GM21576 (cell line): ENCODE measurements at regions not wholly inside any gene's neighbourhood (a gene's known extent, or its start where the extent isn't known, plus 50 kb on each side); places are given as distances from the start of the nearest gene placed in this dataset.

Experiments
- ATAC-seq: cut with Tn5 transposase; IDR thresholded peaks from one replicate; pipeline ENCODE4 v1.9.1; 2021; ENCODE audit warnings: mild to moderate bottlenecking, moderate library complexity; ENCODE audit not compliant: unreplicated experiment

DNA sequence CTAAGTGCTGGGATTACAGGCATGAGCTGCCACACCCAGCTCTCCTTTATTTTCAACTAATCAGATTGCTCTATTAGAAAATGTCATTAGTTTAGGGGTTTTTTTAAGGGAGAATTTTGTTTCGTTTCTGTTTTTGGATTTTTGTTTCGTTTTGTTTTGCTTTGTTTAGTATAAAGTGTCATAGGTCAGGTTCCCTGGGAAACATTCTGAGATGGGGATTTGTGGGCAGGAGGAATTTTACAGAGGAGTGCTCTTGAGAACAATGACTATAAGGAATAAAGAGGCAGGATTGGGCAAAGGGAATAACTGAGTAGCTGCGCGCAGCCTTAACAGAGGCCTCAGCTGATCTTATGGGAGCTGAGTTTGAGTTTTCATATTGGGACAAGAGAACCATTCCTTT is 86.8 kb upstream of the NR2F2 start:
- no peak for ATAC-seq

GRCh38 chr15:96245252-96245651 is 85.2 kb upstream of the NR2F2 start:
- ATAC-seq = no peak

DNA sequence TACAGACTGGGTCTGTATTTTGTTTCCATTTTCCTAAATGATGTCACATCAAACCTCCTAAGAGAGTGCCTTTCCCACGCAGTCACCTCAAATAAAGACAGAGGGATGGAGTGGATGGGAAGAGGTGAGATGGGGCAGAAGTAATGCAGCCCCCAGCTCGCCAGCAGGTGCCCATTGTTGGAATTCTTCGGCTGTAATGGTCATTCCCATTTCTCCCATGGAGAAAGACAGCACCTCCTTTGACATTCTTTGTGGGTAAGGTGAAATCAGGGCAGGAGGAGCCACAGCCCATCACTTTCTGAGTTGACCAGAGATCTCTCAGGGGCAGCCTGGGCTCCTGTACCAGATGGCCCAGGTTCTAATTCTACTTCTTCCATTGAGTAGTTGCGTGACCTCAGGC is 84.4 kb upstream of the NR2F2 start:
- no peak for ATAC-seq

- no peak for ATAC-seq
These were observed 82.7 kb upstream of the NR2F2 start for GRCh38 chr15:96247621-96248305.

DNA sequence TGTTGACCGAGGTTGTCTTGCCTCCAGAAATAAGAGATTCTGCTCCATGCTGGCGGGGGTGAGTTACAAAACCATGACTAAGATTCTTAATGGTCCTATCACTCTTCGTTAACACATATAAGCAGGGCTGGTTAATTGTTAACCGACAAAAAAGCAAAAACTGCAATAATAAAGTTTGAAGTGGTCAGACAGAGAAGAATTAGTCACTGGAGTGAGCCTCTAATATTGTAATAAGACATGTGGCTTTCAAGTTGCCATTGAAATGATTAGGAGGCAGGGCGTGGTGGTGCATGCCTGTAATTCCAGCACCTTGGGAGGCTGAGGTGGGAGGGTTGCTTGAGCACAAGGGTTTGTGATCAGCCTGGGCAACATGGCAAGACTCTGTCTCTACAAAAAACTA is 78.4 kb upstream of the NR2F2 start:
- ATAC-seq = no peak

DNA sequence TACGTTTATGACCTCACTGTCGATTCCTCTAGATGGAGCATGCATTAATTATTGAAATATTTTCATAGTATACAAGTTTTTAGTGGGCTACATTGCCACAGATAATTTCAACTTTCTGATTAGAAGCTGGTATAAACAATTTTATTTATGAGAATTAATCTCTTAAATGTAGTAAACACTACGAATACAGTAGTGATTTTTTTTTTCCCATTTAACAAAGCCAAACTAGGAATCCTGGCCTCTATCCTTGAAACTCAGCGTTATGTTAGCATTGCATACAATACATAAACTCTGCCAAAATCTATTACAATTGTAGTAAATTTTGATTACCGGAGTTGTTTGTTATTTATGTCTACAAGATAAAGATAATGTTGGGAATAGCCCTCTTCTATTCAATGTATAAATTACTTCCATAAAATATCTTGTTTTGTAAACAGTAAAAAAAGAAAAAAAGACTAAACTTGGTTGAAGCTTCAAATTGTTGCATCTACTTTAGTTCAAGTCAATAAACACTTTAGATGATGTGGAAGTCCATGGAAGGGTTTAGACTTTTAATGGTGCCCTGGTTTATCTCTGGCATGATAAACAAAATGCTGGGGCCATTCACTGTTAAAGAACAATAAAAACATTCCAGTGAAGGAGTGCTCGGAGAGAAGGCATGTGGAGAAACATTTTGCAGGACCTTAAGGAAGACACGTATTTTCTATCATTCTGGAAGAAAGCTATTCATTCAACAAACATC is 77.3 kb upstream of the NR2F2 start:
- ATAC-seq = no peak

- ATAC-seq = no peak
These were observed 76.3 kb upstream of the NR2F2 start for GRCh38 chr15:96254173-96254572.

- ATAC-seq = no peak
These were observed 74.9 kb upstream of the NR2F2 start for GRCh38 chr15:96255599-96255998.

- ATAC-seq = peak; percentile 66
These were observed 68.9 kb upstream of the NR2F2 start for GRCh38 chr15:96261575-96262034.

DNA sequence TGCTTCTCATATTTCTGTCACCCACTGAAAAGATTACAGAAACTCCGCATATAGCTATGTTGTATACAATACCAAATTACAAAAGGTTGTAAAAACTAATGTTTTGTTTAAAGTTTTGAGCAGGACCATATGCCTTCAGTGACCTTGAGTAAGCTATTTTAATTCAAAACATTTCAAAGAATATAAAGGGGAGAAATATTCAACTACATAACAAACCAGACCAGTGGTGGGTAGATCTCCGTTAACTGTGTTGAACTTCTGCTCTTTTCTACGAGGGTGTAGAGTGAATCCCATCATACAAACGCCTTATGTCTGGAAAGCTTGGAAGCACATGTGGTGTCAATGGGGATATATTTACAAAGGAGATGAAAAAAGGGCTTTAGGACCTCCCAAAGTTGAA is 68.4 kb upstream of the NR2F2 start:
- no peak for ATAC-seq

DNA sequence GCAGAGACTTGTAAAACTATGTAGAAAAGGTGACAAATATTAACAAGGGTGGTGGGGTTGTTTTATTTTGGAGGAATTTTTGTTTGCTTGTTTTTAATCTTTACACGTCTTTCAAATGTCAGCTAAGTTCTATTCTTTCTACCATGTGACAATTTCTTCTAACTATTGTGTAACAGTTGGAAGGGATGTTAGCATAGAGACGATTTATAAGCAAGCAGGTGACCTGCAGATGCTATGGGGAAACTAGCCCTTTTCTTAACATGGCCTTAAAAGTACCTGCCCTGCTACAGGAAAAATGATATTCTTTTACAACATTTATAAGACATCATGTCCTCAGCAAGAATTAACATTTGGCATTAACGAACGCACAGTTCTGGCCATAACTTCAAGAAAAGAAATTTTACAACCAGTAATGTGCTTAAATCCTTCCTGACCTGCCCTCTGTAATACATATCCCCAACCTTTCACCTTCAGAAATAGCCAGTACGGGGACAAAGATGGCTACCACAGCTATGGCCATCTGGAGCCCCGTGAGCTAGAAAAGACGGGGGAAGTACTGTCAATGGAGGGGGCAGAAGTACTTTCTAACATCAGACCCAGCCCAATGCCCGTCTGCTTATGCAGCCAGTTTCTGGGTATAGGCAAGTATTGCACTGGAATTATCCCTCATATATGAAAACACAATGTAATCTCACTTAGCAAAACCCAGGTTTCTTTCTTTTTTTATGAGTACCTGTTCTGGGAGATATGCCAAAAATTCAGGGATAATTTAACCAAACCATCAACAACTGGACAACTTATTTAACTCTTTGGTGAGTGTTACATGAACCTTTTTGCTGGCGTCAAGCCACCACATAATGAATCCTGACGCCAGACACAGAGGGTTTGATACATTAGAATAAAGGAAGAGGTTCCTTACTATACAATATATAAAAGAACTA is 67.7 kb upstream of the NR2F2 start:
- no peak for ATAC-seq

GRCh38 chr15:96264351-96264798 is 66.1 kb upstream of the NR2F2 start:
- ATAC-seq = no peak

GRCh38 chr15:96264801-96265515 is 65.5 kb upstream of the NR2F2 start:
- ATAC-seq = no peak

GRCh38 chr15:96266456-96266855 is 64.0 kb upstream of the NR2F2 start:
- no peak for ATAC-seq

GRCh38 chr15:96267463-96267862 is 63.0 kb upstream of the NR2F2 start:
- ATAC-seq = no peak

GRCh38 chr15:96268442-96269204 is 61.9 kb upstream of the NR2F2 start:
- ATAC-seq = no peak

- ATAC-seq = no peak
These were observed 59.8 kb upstream of the NR2F2 start for GRCh38 chr15:96270581-96271172.

GRCh38 chr15:96272427-96272826 is 58.1 kb upstream of the NR2F2 start:
- ATAC-seq = no peak

GRCh38 chr15:96273317-96274086 is 57.0 kb upstream of the NR2F2 start:
- ATAC-seq = no peak
